IPS DF 4.7 (cell line): ENCODE measurements at regions not wholly inside any gene's neighbourhood (a gene's known extent, or its start where the extent isn't known, plus 50 kb on each side); places are given as distances from the start of the nearest gene placed in this dataset.

Experiments
- DNase-seq: peaks from one replicate; pipeline ENCODE4 v3.0.0-alpha.2; 2013; ENCODE audit warnings: low spot score; ENCODE audit errors: extremely low read depth

DNA sequence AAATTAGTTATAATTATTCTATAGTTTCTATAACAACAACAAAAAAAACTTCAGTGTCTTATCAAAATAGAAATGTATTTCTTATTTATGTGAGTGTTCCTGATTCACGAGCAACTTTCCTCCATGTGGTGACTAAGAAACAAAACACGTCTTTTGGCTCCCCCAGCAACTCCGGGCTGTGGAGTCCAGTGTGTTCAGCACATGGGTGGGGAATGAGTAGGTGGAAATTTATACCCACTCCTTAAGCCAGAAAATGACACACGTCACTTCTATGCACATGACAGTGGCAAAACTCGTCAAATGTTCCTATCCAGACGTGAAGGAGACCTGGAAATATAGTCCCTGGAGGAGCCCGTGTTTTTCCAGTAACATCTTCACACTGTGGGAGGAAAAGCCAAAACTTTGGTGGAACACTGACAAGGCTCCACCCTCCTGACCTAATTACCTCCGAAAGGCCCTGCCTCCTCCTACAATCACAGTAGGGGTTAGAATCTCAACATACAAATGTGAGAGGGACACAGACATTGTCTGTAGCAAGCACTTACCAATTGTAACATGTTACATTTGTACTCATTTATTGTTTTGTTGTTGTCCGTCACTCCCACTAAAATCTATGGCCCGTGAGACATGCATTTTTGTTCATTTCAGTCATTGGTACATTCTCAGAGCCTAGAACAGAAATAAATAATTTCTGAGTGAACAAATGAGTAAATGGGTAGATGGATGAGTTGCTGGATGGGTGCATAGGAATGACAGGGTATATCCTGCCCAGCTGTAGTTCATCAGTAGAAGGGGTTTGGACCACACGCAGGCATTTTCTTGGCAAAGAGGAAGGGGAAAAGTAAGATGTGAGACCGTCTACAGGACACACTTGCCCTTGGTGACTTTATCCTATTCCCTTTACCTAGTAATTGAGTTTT is 605.8 kb upstream of the TENM3 start:
- DNase-seq = no peak

DNA sequence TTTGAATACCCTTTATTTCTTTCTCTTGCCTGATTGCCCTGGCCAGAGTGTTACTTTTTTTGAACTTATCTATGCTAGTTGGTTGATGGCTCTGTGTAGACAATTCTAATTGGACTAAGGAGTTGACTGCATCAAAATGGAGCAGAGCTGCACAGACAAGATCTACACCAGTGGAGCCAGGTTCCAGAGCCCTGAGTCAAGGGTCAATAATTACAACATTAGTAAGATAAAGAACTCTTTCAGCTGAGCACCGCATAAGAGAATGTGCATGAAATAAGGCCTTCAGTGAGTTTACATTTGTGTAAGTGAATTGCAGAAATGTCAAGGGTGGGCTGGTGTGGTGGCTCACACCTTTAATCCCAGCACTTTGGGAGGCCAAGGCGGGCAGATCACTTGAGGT is 599.7 kb upstream of the TENM3 start:
- no peak for DNase-seq

DNA sequence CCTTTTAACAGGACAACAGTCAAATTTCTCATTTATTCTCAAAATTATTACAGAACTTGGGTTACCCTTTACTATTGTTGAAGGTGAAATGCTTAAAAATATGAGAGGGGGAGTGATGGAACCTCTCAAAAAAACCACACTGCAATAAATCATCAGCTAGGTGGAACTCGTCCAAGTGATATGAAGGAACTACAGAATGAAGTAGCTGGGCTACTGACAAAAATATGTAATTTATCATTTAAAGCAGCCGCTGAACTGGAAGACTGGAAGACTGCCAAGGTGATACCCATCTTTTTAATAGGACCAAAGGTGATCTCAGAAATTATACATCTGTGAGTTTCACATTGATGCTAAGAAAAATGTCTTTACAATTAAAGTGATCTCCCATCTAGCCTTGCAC is 597.7 kb upstream of the TENM3 start:
- DNase-seq = no peak

DNA sequence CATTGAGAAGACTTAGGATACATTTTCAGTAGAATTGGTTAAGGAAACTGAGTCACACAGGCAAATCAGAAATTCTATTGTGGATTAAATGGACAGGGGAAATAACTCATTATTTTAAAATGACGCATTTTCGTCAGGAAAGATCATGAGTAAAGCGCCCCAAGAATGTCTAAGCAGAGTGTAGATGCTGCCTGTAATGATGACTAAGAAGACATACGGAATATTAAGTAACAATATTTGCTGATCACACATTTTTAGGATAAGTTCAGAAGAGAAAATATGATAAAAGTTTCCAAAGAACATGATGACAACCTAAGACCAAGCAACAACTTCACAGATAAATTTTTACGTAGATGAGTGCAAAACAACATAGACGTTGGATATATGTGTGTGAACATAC is 596.3 kb upstream of the TENM3 start:
- no peak for DNase-seq

DNA sequence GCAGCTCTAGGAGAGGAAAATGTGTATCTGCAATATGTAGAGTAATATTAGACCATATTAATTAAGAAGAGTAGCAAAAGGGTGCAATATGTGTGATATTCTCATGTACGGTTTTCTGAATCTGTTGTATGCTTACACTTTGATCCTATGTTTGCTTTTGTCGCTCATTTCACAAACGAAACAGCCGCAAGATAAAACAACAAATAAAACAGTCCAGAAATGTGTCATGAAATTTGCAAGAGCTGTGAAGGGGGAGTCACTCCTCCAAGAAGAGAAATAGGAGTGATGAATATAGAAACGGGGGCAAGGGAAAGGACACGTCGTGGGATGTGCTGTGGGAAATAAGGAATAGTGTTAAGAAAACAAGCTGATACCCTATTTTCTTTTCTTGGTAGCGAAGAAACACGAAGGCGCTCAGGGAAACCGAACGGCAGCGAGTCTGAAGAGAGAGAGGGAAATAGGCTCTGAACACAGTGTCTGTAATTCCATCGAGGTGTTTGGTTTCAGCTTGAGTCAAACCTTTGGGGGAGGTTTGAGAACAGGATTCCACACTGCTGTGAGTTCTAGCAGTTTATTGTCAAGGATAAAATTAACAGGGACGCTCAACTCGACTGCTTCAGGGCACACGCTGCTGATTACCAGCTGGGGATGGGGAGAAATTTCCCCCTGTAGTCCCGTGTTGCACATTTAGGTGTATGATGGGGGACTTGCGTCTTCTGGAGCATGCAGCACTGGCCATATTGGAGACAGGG is 595.6 kb upstream of the TENM3 start:
- DNase-seq = no peak

DNA sequence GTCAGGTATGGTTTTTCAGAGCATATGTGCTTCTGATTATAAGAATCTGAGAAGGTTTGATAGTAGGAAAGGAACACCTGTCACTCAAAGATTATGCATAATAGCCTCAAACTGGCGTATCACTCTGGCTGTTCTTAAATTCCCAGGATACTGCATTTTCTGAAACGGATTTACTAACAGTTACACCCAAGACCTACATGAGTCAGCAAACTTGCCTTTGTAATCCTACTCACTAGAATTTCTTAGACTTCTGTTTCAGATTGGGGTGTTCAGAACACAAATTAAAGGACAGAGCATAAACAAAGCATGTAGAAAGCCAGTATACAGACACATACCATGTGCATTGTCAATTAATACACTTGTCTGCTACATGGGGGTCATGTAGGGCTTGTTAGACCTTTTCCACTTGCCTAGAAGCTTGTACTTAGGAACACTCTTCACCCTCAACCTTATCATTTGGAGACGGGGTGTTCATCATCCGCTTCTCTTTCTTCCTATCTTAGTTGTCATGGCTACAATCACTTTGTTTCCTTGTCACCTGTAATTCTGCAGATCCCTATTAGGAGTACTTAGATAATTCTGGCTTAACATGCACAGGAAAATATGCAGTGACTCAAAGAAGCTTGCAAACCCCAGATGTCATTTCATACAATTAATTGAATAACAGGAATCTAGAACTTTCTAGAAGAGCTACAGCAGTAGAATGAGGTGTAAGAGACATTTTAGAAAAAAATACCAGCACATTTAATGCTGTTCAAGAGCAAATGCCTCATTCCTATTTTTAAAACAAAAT is 593.0 kb upstream of the TENM3 start:
- DNase-seq = no peak

DNA sequence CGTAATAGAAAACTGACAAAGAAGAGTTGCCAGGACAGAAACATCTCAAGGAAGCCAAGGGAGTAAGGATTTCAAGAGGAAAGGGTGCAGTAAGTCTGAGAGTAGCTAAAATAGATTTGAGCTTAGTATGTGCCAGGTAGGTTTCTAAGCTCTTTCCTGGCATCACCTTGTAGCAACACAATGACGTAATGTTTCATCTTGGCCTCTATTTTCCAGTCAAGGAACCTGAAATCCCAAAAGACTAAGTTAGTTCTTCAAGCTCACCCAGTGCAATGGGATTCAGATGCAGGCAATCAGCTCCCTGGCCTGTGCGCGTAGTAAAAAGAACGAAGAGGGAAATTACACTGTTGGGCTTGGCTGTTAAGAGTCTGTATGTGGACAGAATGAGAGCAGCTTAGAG is 586.5 kb upstream of the TENM3 start:
- no peak for DNase-seq

DNA sequence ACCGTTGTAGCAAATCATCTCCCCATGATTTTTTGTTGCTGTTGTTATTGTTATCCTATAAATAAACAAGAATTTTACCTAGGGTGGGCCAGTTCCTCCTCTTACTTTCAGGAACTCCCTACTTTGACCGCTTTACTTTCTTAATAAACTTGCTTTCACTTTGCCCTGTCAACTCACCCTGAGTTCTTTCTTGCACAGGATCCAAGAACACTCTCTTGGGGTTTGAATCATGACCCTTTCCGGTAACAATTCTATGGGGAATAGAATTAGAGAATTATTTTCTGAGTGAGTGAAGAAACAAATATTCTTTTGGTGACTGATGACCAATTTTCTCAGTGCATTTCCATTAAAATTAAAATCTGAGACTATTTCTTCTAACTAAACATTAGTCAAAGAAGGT is 584.0 kb upstream of the TENM3 start:
- no peak for DNase-seq

DNA sequence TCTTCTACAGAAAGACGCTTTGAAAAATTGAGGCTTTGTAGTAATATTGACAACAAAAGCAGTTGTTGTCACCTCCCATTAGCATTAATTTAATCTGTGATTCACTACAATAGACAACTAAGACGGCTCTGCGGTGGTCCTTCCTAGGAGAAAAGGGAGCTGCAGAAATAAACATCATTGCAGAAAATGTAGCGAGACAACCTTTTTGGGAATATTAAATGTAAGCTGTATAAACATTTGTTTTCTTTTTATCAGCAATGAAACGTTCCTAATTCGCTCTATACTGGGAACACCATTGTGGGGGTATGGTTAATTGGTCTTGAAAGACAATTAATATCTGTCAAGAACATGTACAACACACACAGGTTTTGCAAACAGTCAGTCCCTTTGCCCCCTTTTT is 583.3 kb upstream of the TENM3 start:
- DNase-seq = no peak

DNA sequence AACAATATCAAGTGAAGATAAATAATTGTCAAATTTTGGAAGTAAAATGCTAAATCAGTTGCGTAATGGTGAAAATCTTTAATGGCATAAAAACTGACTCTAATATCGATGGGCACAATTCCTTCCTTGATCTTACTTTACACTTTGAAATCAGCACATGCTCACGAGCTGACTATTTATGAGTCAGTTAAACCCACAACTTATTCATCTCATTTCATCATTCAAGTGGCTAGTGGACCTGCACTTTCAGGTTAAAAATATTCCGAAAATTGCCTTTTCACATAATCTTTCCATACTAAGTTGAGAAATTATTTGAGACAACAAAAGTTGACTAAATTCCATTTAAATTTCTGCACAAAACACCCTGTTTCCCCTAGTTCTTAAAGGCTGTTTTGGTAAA is 582.1 kb upstream of the TENM3 start:
- DNase-seq = no peak

DNA sequence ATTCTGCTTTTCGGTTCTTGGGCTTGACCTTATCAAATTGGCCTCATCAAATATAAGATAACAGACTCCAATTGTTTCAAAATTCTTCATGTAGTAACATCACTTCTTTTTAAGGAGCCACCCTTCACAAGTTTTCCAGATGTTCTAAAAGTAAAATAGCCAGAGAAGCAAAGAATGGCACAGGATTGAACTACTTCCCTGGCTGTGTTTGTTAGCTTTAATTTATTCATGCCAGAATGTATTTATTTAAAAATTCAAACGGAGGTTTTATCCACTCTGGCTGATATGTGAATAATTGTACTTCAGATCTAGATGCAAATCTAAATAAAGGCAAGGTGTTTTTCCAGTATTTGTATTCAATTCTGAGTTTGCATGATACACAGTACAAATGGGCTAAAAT is 581.3 kb upstream of the TENM3 start:
- DNase-seq = no peak

DNA sequence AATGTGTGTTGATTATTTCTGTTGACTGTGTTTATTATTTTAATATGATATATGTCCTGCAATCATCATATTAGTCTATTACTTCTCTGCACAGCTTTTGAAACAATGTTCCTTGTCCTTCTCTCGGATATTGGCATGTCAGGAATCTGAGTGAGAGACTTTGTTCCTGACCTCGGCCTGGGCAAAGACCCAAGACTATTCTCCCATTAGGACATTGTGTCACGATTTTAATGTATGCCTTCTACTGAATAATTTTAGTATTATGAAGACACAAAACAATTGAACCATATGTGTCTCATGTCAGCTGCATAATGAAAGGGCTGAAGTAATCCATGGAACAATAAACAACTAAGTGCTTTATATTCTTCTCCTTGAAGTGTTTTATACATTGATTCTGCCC is 580.8 kb upstream of the TENM3 start:
- DNase-seq = no peak

DNA sequence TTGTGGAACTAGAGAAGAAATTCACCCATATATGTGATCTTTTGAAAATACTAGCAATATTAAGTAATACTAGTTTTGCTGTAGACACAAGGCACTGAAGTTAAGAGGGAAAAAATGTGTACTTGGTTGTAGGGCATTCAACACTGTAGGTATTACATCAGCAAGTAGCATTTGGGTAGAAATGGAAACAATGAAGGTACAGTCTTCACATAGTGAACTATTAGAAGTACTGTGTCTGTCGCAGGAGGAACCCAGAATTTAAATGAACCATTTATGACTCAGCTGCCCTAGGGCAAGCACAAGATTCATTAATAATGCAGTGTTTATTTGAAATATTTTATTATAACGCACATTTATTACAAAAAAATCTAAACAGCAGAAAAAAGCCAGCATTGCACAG is 572.7 kb upstream of the TENM3 start:
- no peak for DNase-seq

DNA sequence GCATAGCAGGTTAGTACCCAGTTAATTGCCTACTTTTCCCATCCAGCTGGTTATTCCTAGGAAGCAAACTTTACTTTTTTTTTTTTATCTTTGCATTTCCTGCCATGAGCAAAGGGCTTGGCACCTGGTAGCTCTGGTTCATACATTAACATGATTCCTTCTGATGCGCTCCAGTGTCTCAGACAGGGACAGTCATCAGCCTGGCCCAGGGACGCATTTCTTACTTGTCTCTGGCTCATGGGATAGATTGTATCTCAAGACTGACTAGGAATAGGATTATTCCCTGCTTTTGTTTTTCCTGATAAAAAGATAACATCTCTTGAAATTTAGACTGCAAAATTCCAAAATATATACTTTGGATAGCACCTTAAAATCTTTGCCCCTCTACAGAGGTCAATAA is 571.5 kb upstream of the TENM3 start:
- DNase-seq = no peak

DNA sequence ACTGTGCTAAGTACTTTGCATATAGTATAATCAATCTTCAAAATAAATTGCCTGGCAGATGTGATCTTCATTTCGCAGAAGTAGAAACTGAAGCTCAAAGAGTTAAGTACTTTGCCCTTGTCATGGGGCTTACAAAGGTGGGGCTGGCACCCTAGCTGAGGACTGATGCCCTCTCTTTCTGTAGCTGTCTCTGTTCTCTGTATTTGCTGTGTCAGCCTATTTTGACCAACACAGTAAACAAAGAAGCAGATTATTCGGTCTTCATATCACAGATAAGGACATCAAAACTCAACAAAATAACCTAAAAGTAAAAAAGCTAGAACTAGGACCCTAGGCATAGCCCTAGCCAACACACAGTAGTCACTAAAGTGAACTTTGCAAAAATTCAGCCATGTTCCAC is 570.5 kb upstream of the TENM3 start:
- no peak for DNase-seq

DNA sequence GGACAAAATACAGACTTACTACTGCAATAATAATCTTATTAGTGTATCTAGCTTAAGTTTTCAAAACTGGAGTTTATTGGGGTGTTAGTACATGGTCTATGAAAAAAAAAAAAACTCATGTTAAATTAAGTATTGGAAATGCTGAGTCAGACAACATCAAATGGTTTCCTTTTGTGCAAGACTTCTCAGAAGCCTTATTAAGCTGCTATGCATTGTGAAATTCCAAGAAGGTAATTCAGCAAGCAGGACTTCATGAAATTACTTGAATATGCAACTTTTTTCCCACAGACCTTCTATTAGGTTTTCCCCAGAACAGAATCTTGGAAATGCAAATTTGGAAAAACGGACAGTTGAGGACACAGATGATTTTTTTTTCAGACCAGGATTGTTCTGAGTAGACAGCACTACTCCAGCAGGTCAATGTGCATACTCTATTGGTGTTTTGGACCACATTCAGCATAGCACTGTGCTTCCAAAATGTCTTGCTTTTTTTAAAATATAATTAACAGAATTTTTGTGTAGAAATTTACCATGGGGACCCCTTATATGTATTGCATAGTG is 568.8 kb upstream of the TENM3 start:
- DNase-seq = no peak

DNA sequence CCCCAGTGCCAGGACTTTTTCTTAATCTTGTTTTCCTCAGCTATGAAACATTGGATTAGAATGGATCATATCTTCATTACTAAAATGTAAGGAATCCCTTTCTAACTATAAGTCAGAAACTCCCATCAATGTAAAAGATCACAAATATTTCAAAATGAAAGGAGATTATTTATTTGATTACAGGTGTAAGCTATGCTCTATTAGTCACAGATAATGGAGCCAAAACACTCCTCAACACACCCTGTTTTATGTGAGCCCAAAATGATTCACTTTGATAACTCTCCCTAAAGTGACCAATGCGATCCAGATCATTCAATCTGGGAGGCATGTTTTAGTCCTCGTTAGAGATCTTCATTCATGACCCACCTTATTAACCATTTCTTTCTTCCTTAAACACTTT is 566.7 kb upstream of the TENM3 start:
- no peak for DNase-seq

DNA sequence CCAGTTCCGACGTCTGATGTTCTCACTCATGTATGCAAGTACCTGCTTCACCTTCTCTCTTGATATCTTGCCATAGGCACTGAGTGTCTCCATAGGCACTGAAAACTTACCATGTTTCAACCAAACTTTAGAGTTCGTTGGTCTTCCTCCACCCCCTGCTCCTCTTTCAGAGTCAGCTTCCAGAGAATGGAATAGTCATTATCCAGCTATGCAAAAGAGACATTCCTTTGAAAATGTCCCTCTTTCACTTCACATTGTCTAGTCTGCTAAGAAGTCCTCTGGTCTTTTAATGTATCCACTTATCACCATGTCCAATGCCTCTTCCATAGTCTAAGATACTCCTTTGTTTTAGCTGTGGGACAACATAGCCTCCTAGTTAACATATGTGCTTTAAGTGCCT is 566.0 kb upstream of the TENM3 start:
- no peak for DNase-seq

DNA sequence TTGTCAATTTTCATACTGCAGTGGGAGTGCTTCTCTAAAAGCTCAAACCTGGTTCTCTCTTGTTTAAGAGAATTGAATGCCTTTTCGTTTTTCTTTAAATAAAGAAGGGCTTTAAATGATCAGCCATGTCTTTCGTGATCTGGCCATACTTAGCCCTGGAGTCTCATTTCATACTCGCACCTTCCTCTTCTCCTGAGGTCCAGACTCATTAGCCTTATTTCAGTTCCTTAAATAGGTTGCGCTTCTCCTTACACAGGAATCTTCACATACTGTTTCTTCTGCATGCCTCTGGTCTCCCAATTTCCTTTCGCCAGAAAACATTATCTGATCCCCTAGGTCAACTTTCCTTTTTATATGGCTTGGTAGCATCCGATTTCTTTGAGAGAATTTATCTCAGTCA is 565.6 kb upstream of the TENM3 start:
- no peak for DNase-seq

DNA sequence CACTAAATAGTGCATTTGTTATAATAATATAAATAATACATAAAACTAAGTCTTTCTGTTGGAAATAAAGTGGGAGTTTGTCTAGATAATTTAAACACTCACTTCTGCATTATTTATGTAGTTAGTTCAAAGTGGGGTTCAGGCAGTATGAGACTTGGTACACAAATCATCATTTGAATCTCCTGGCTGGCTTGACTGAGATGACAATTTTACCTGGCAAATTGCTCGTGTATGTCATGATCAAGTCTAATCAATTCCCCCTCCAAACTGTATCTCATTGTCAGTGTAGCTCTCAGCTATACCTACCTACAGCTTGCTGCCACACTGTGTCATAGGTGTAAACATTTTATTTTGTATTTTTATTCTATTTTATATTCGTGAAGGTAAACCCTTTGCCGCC is 563.4 kb upstream of the TENM3 start:
- DNase-seq = no peak

DNA sequence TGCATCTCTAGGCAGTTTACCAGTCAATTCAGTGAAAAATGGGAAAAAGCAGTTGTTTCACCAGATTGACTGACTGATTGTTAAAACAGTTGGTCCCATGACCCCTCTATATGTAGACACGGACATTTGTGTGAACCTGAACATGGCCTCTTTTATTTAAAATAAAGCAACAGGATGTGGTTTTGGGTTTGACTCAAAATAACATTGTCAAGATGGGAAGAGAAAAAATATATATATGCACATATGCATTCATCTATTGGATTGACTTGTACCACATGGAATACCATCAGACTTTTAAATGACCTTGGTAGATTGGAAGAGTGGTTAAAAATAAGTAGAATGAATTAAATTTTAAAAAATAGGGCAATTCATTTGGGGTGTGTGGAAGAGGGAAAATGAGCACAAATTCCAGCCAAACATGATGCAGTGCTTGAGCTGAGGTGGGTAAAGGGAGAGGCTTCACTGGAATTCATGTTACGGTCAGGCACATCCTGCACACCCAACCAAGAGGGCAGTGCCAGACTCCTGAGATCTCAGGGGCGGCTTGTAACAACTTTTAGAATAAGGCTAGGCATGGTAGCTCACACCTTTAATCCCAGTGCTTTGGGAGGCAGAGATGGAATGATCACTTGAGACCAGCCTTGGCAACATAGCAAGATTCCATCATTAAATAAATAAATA is 560.7 kb upstream of the TENM3 start:
- no peak for DNase-seq
